ENCODE measurements at regions not wholly inside any gene's neighbourhood (a gene's known extent, or its start where the extent isn't known, plus 50 kb on each side); places are given as distances from the start of the nearest gene placed in this dataset.
A peak's percentile ranks its signal among the peaks of the same experiment; 100 is the strongest.

- no peak for TF ChIP-seq CTCF (IDR thresholded peaks at IDR 0.05; ENCODE audit: insufficient read depth, low read depth, low read length, missing control alignments)
- no peak for DNase-seq (ENCODE audit: low read depth)
- no peak overlapping the region for H3K4me3 ChIP-seq (ENCODE audit: low read depth, low read length)
These were observed 52.8 kb downstream of the FAM43A start for GRCh38 chr3:194738254-194739093.

- DNase-seq (ENCODE audit: low read depth), result no peak
- TF ChIP-seq CTCF (IDR thresholded peaks at IDR 0.05; ENCODE audit: insufficient read depth, low read depth, low read length, missing control alignments), result no peak
- H3K4me3 ChIP-seq (ENCODE audit: low read depth, low read length), result no peak overlapping the region
These were observed 54.0 kb downstream of the FAM43A start for GRCh38 chr3:194739498-194740284.

GRCh38 chr3:194740859-194741491 is 55.3 kb downstream of the FAM43A start:
- TF ChIP-seq CTCF (IDR thresholded peaks at IDR 0.05; ENCODE audit: insufficient read depth, low read depth, low read length, missing control alignments), result no peak
- H3K4me3 ChIP-seq (ENCODE audit: low read depth, low read length), result no peak overlapping the region
- DNase-seq (ENCODE audit: low read depth), result peak; percentile 24

GRCh38 chr3:194741916-194742315 is 56.2 kb downstream of the FAM43A start:
- no peak for TF ChIP-seq CTCF (IDR thresholded peaks at IDR 0.05; ENCODE audit: insufficient read depth, low read depth, low read length, missing control alignments)
- no peak overlapping the region for H3K4me3 ChIP-seq (ENCODE audit: low read depth, low read length)
- DNase-seq (ENCODE audit: low read depth), result no peak

- no peak for TF ChIP-seq CTCF (IDR thresholded peaks at IDR 0.05; ENCODE audit: insufficient read depth, low read depth, low read length, missing control alignments)
- no peak for DNase-seq (ENCODE audit: low read depth)
- no peak overlapping the region for H3K4me3 ChIP-seq (ENCODE audit: low read depth, low read length)
These were observed 59.1 kb downstream of the FAM43A start for GRCh38 chr3:194744826-194745225.

GRCh38 chr3:194745422-194746184 is 59.9 kb downstream of the FAM43A start:
- no peak for TF ChIP-seq CTCF (IDR thresholded peaks at IDR 0.05; ENCODE audit: insufficient read depth, low read depth, low read length, missing control alignments)
- no peak overlapping the region for H3K4me3 ChIP-seq (ENCODE audit: low read depth, low read length)
- DNase-seq (ENCODE audit: low read depth), result no peak
